ENCODE measurements at regions not wholly inside any gene's neighbourhood (a gene's known extent, or its start where the extent isn't known, plus 50 kb on each side); places are given as distances from the start of the nearest gene placed in this dataset.

- TF ChIP-seq SUZ12 (IDR thresholded peaks at IDR 0.05; ENCODE audit: low read length) (no peak), RNF2 (IDR thresholded peaks at IDR 0.05; ENCODE audit: borderline replicate concordance, low read depth, low read length, missing control alignments, poor library complexity, severe bottlenecking) (no peak), RXRA (IDR thresholded peaks at IDR 0.05; ENCODE audit: insufficient read depth, low read depth, low read length) (no peak)
Observed at GRCh38 chr10:83179371-83179770, 959.9 kb upstream of the GHITM start (continued).
